ENCODE measurements at regions not wholly inside any gene's neighbourhood (a gene's known extent, or its start where the extent isn't known, plus 50 kb on each side); places are given as distances from the start of the nearest gene placed in this dataset.

GRCh38 chr6:148653138-148653776 is 93.6 kb upstream of the UST start:
- no peak for DNase-seq (ENCODE audit: low spot score)

GRCh38 chr6:148657048-148657447 is 89.8 kb upstream of the UST start:
- DNase-seq (ENCODE audit: low spot score), result peak; percentile 35

- no peak for DNase-seq (ENCODE audit: low spot score)
Observed at GRCh38 chr6:148658681-148659430, 88.0 kb upstream of the UST start.

GRCh38 chr6:148667395-148667794 is 79.4 kb upstream of the UST start:
- no peak for DNase-seq (ENCODE audit: low spot score)

GRCh38 chr6:148671085-148671484 is 75.7 kb upstream of the UST start:
- no peak for DNase-seq (ENCODE audit: low spot score)

- DNase-seq (ENCODE audit: low spot score), result no peak
Observed at GRCh38 chr6:148671952-148672351, 74.9 kb upstream of the UST start.

GRCh38 chr6:148674306-148674705 is 72.5 kb upstream of the UST start:
- no peak for DNase-seq (ENCODE audit: low spot score)

- no peak for DNase-seq (ENCODE audit: low spot score)
Observed at GRCh38 chr6:148677594-148678476, 69.0 kb upstream of the UST start.

- no peak for DNase-seq (ENCODE audit: low spot score)
Observed at GRCh38 chr6:148678682-148679081, 68.1 kb upstream of the UST start.

- DNase-seq (ENCODE audit: low spot score), result no peak
Observed at GRCh38 chr6:148681666-148682065, 65.2 kb upstream of the UST start.

GRCh38 chr6:148682252-148682651 is 64.6 kb upstream of the UST start:
- no peak for DNase-seq (ENCODE audit: low spot score)

- peak; percentile 71 for DNase-seq (ENCODE audit: low spot score)
Observed at GRCh38 chr6:148682990-148683389, 63.8 kb upstream of the UST start.

GRCh38 chr6:148689168-148689567 is 57.7 kb upstream of the UST start:
- DNase-seq (ENCODE audit: low spot score), result no peak

- no peak for DNase-seq (ENCODE audit: low spot score)
Observed at GRCh38 chr6:148693882-148694484, 52.8 kb upstream of the UST start.

All from Ammon's horn (tissue), 1 donor.